GM12878 (cell line): ENCODE measurements at regions not wholly inside any gene's neighbourhood (a gene's known extent, or its start where the extent isn't known, plus 50 kb on each side); places are given as distances from the start of the nearest gene placed in this dataset.
A peak's percentile ranks its signal among the peaks of the same experiment; 100 is the strongest.

ENCODE experiments used
- ATAC-seq: fragments of 200-7000 bp; cut with Tn5 transposase; 3 replicates; pipeline ENCODE4 v1.9.1; 2020; ENCODE audit warnings: mild to moderate bottlenecking, moderate library complexity
- BruUV-seq: library from RNA; stranded (reverse); fragments of 400-500 nt; replicated peaks from 2 replicates; lab custom pipeline; 2021; lab: Mats Ljungman, UMichigan
- CTCF ChIA-PET: fragments of 300-600 bp; sonication (Branson Sonifier 250); formaldehyde crosslinking; extraction: SDS; loops from one replicate; lab custom pipeline; 2021; ENCODE audit warnings: inconsistent platforms; lab: Yijun Ruan, JAX
- POLR2A ChIA-PET: fragments of 350-600 bp; formaldehyde crosslinking; extraction: SDS; loops from one replicate; lab custom pipeline; 2021; ENCODE audit warnings: inconsistent platforms; lab: Charles Lee
- RAD21 ChIA-PET: fragments of 300-600 bp; sonication (Branson Sonifier 250); formaldehyde crosslinking; loops from one replicate; lab custom pipeline; 2023; ENCODE audit warnings: antibody characterized with exemption; ENCODE audit not compliant: unreplicated experiment; lab: Charles Lee
- SMC1A ChIA-PET: fragments of 300-600 bp; sonication (Branson Sonifier 250); formaldehyde crosslinking; loops from one replicate; lab custom pipeline; 2023; ENCODE audit not compliant: unreplicated experiment, uncharacterized antibody; lab: Charles Lee
- DNase-seq: peaks from one replicate; pipeline ENCODE4 v3.0.0-alpha.2; 2011; ENCODE audit warnings: low read depth, low spot score
- FAIRE-seq: peaks from 3 replicates; lab custom pipeline; 2011; peaks lifted over from hg19 to GRCh38; lab: Jason Lieb, UNC
- H2AFZ ChIP-seq: 2 replicates; pipeline ENCODE4 v1.6.0; 2011; ENCODE audit warnings: low read depth, low read length, control low read depth; ENCODE audit not compliant: control insufficient read depth
- H3K27ac ChIP-seq: 2 replicates; pipeline ENCODE4 v1.5.1; 2011; ENCODE audit warnings: control low read depth; ENCODE audit not compliant: control insufficient read depth, insufficient read depth
- H3K27me3 ChIP-seq, 2 experiments: replicated peaks in 1 of 2; 2 replicates each; pipeline versions ENCODE4 v1.6.0 to v1.6.1; 2011; ENCODE audit warnings: low read length in 1 of 2; ENCODE audit not compliant: control insufficient read depth in 2 of 2, insufficient read depth in 2 of 2
- H3K36me3 ChIP-seq, 2 experiments: 2 replicates each; pipeline ENCODE4 v1.5.1; 2011; ENCODE audit warnings: low read length in 1 of 2; ENCODE audit not compliant: control insufficient read depth in 2 of 2, insufficient read depth in 2 of 2
- H3K4me1 ChIP-seq: 2 replicates; pipeline ENCODE4 v1.6.1; 2011; ENCODE audit warnings: mild to moderate bottlenecking, low read length, moderate library complexity, mixed read lengths; ENCODE audit not compliant: control insufficient read depth, insufficient read depth
- H3K4me2 ChIP-seq: 2 replicates; pipeline ENCODE4 v1.6.0; 2011; ENCODE audit warnings: control low read depth; ENCODE audit not compliant: control insufficient read depth, insufficient read depth
- H3K4me3 ChIP-seq: fragments of 200-600 bp; sonication (generic); 2 replicates; pipeline ENCODE4 v1.5.1; 2016
- H3K79me2 ChIP-seq: 2 replicates; pipeline ENCODE4 v1.6.0; 2011; ENCODE audit warnings: low read length; ENCODE audit not compliant: control insufficient read depth, insufficient read depth
- H3K9ac ChIP-seq: 2 replicates; pipeline ENCODE4 v1.8.0; 2011; ENCODE audit warnings: low read length, control low read depth, mixed read lengths; ENCODE audit not compliant: control insufficient read depth, insufficient read depth
- H3K9me3 ChIP-seq: replicated peaks from 3 replicates; pipeline ENCODE4 v1.5.1; 2011; ENCODE audit warnings: mild to moderate bottlenecking, low read length; ENCODE audit not compliant: control insufficient read depth, insufficient read depth
- H4K20me1 ChIP-seq: 2 replicates; pipeline ENCODE4 v1.6.0; 2011; ENCODE audit not compliant: control insufficient read depth, insufficient read depth
- CEBPB ChIP-seq, 2 experiments: fragments of 150-350 bp in 1 of 2; IDR thresholded peaks; 2 replicates each; pipeline ENCODE4 v1.6.1; 2012 to 2014; ENCODE audit warnings: low read depth in 2 of 2, low read length in 2 of 2, borderline replicate concordance in 1 of 2, inconsistent platforms in 1 of 2
- HCFC1 ChIP-seq: fragments of 150-350 bp; IDR thresholded peaks from 2 replicates; pipeline ENCODE4 v1.6.1; 2014; ENCODE audit warnings: low read length
- MYB ChIP-seq: fragments of 150-350 bp; IDR thresholded peaks from 2 replicates; pipeline ENCODE4 v1.6.1; 2014; ENCODE audit warnings: mild to moderate bottlenecking, low read depth, low read length, borderline replicate concordance
- RUNX3 ChIP-seq: IDR thresholded peaks from 2 replicates; pipeline ENCODE4 v1.6.1; 2012; ENCODE audit warnings: low read length, inconsistent platforms
- WGBS: methylation state at CpG from one replicate; pipeline ENCODE4 v1.1.6; 2016; ENCODE audit warnings: low lambda C conversion rate; ENCODE audit not compliant: insufficient replicate concordance, insufficient coverage; ENCODE audit errors: missing lambda C conversion rate; 5-methylcytosine and 5-hydroxymethylcytosine counted together
- in situ Hi-C: fragments of 300-500 bp; cut with MboI; formaldehyde crosslinking; loops from 9 replicates; pipeline ENCODE4 v1.14.3; 2018; ENCODE audit warnings: mixed read lengths
- intact Hi-C: fragments of 100-400 bp; cut with micrococcal nuclease; formaldehyde crosslinking; loops from one replicate; pipeline ENCODE4 v1.14.2; 2022; ENCODE audit not compliant: unreplicated experiment
- TF ChIP-seq, protein P1 (sequence below): IDR thresholded peaks from 2 replicates; pipeline ENCODE4 v1.6.1; 2012; ENCODE audit warnings: low read depth, low read length, improper control_type of control experiment
- TF ChIP-seq, protein P2 (sequence below), 3 experiments: IDR thresholded peaks in 2 of 3; conservative IDR thresholded peaks in 1 of 3; 2 replicates each; pipeline ENCODE4 v1.5.1; 2011; ENCODE audit warnings: low read depth in 3 of 3, low read length in 3 of 3, mild to moderate bottlenecking in 3 of 3, control low read depth in 2 of 3, moderate library complexity in 2 of 3, inconsistent platforms in 1 of 3, mixed read lengths in 1 of 3; ENCODE audit not compliant: control insufficient read depth in 2 of 3, insufficient read depth in 1 of 3; ENCODE audit errors: extremely low read depth in 1 of 3

DNA sequence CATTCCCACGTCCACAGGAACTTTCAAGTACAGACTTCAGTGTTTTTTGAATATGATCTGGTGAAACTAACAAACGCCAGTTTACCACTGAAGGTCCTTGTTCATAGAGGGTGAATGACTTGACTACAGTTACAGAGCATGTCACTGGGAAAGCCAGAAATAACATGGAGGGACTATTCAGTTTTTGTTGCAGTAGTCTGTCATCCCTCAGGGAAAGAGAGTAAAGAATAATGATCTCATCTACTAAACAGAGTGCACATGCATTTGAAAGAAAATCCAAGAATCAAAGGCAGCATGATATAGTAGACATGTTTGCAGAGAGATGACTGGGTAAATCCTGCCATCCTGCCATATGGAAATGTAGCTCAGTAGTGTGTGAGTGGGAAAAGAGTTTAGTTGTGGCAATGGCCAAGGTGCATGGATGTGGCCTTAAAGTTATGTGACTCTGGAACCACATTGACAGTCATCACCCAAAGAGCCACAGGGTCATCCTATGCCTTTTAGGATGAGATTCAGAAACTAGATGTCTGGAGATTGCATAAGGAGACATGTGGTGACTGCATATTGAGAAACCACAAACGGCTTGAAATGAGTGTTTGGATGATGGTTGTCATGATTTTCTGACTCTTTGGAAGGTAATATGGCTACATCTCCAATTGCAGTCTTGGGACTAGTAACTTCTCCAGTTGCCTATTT lies 125.3 kb upstream of the ZEB2 start:
- no peak overlapping the region for H3K9ac ChIP-seq
- no peaks in the 10 kb centered on the region for H3K79me2 ChIP-seq
- in situ Hi-C loops = no loop called here
- ChIA-PET SMC1A (interaction anchor here (0.6 kb wide), 1 partner anchor 407 kb away, joined by 3 read pairs; no protein-coding TSS in a partner anchor), RAD21 (no interaction called here), CTCF (no interaction called here), POLR2A (no interaction called here)
- H3K4me3 ChIP-seq = no peak overlapping the region
- FAIRE-seq = no peak
- DNase-seq = no peak
- no TSS peak for BruUV-seq
- WGBS = 2% methylated on average over 3 of the region's 3 CpGs
- no peaks in the 10 kb centered on the region for H4K20me1 ChIP-seq
- H3K27ac ChIP-seq = no peak overlapping the region
- ATAC-seq = no peak
- H3K4me2 ChIP-seq = no peak overlapping the region
- intact Hi-C loops = no loop called here
- H2AFZ ChIP-seq = no peak overlapping the region
- H3K4me1 ChIP-seq = no peaks in the 10 kb centered on the region
- TF ChIP-seq, protein P1, sequence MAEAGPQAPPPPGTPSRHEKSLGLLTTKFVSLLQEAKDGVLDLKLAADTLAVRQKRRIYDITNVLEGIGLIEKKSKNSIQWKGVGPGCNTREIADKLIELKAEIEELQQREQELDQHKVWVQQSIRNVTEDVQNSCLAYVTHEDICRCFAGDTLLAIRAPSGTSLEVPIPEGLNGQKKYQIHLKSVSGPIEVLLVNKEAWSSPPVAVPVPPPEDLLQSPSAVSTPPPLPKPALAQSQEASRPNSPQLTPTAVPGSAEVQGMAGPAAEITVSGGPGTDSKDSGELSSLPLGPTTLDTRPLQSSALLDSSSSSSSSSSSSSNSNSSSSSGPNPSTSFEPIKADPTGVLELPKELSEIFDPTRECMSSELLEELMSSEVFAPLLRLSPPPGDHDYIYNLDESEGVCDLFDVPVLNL = no peak
- TF ChIP-seq MYB = no peak
- 0 out of 2 replicates have a peak, but pooled peaks have one; percentile 6 for TF ChIP-seq RUNX3
- TF ChIP-seq HCFC1 = no peak
- TF ChIP-seq, all 136 proteins: peak for 1
- no peaks in the 10 kb centered on the region for H3K9me3 ChIP-seq
- H3K36me3 ChIP-seq = no peaks in the 10 kb centered on the region
- peaks cover 0 to 2% of the 10 kb centered on the region in 2 experiments; a peak in 1 of 4 replicates for H3K27me3 ChIP-seq

DNA sequence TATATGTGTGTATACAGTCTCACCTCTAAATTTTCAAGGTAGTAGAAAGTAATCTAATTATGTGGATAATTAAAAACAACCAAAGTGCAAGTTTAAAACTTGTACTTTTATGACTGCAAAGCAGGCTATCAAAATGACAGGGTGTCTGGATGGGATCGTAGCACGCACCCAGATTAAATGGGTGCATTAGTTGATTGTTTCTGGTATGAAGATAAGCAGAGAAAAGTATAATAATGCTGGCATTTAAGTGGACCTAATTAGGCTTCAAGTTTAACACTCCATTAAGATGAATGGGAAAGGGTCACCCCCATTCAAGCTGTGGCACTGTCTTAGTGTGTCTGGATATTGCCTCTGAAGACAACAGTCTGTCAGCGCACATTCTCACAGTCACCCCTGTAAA lies 124.6 kb upstream of the ZEB2 start:
- H3K27me3 ChIP-seq = peaks cover 0 to 2% of the 10 kb centered on the region in 2 experiments; a peak in 1 of 4 replicates
- H2AFZ ChIP-seq = no peak overlapping the region
- no TSS peak for BruUV-seq
- ChIA-PET RAD21 (no interaction called here), POLR2A (no interaction called here), CTCF (no interaction called here), SMC1A (no interaction called here)
- DNase-seq (no peak), FAIRE-seq (no peak), ATAC-seq (no peak)
- in situ Hi-C loops = no loop called here
- no peak overlapping the region for H3K27ac ChIP-seq
- H3K79me2 ChIP-seq = no peaks in the 10 kb centered on the region
- TF ChIP-seq, protein P2, sequence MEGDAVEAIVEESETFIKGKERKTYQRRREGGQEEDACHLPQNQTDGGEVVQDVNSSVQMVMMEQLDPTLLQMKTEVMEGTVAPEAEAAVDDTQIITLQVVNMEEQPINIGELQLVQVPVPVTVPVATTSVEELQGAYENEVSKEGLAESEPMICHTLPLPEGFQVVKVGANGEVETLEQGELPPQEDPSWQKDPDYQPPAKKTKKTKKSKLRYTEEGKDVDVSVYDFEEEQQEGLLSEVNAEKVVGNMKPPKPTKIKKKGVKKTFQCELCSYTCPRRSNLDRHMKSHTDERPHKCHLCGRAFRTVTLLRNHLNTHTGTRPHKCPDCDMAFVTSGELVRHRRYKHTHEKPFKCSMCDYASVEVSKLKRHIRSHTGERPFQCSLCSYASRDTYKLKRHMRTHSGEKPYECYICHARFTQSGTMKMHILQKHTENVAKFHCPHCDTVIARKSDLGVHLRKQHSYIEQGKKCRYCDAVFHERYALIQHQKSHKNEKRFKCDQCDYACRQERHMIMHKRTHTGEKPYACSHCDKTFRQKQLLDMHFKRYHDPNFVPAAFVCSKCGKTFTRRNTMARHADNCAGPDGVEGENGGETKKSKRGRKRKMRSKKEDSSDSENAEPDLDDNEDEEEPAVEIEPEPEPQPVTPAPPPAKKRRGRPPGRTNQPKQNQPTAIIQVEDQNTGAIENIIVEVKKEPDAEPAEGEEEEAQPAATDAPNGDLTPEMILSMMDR (IDR thresholded peaks at IDR 0.05 in 2 of 3, conservative IDR thresholded peaks at IDR 0.05 in 1 of 3; ENCODE audit: control insufficient read depth in 2 of 3, extremely low read depth in 1 of 3, insufficient read depth in 1 of 3, low read depth in 3 of 3, low read length in 3 of 3) = no peak
- TF ChIP-seq CEBPB (IDR thresholded peaks at IDR 0.05; ENCODE audit: borderline replicate concordance in 1 of 2, low read depth in 2 of 2, low read length in 2 of 2) = no peak
- no peaks in the 10 kb centered on the region for H3K9me3 ChIP-seq
- intact Hi-C loops = no loop called here
- no peak overlapping the region for H3K4me2 ChIP-seq
- no peaks in the 10 kb centered on the region for H3K36me3 ChIP-seq
- H3K4me1 ChIP-seq = no peaks in the 10 kb centered on the region
- no peaks in the 10 kb centered on the region for H4K20me1 ChIP-seq
- H3K9ac ChIP-seq = no peak overlapping the region
- no peak overlapping the region for H3K4me3 ChIP-seq
- 80% methylated on average over 3 of the region's 3 CpGs for WGBS
